NCI-H146 treated with DMSO at 0.1 percent for 48 hours (cell line): ENCODE measurements at regions not wholly inside any gene's neighbourhood (a gene's known extent, or its start where the extent isn't known, plus 50 kb on each side); places are given as distances from the start of the nearest gene placed in this dataset.
"Not testable (repeated sequence)": the region's sequence is repeated elsewhere in the genome, so short reads cannot be mapped to it uniquely, and the experiment has no call there.

Source experiments
- DNase-seq: peaks from one replicate; lab custom pipeline; 2025; ENCODE audit not compliant: unreplicated experiment; lab: John Stamatoyannopoulos, UW

- DNase-seq = no peak
Observed at GRCh38 chr20:40009542-40009941, 679.5 kb downstream of the MAFB start.

GRCh38 chr20:40008177-40008576, 680.9 kb downstream of the MAFB start:
- no peak for DNase-seq

GRCh38 chr20:40006168-40006860, 682.7 kb downstream of the MAFB start:
- no peak for DNase-seq

GRCh38 chr20:40004092-40004491, 684.9 kb downstream of the MAFB start:
- not testable (repeated sequence) for DNase-seq

GRCh38 chr20:39993742-39994141, 695.3 kb downstream of the MAFB start:
- DNase-seq = no peak

- DNase-seq = no peak
Observed at GRCh38 chr20:39990692-39991091, 698.3 kb downstream of the MAFB start.

GRCh38 chr20:39988991-39989390, 700.0 kb downstream of the MAFB start:
- DNase-seq = no peak

- DNase-seq = no peak
Observed at GRCh38 chr20:39986173-39986904, 702.7 kb downstream of the MAFB start.

- no peak for DNase-seq
Observed at GRCh38 chr20:39985271-39985827, 703.7 kb downstream of the MAFB start.

- no peak for DNase-seq
Observed at GRCh38 chr20:39983655-39984054, 705.4 kb downstream of the MAFB start.

GRCh38 chr20:39983183-39983582, 705.9 kb downstream of the MAFB start:
- no peak for DNase-seq

- DNase-seq = no peak
Observed at GRCh38 chr20:39974966-39975501, 714.0 kb downstream of the MAFB start.

- DNase-seq = no peak
Observed at GRCh38 chr20:39968495-39968894, 720.5 kb downstream of the MAFB start.

GRCh38 chr20:39967806-39968205, 721.2 kb downstream of the MAFB start:
- no peak for DNase-seq

- DNase-seq = no peak
Observed at GRCh38 chr20:39961637-39962244, 727.3 kb downstream of the MAFB start.

GRCh38 chr20:39960522-39961428, 728.3 kb downstream of the MAFB start:
- DNase-seq = no peak

GRCh38 chr20:39957911-39958310, 731.1 kb downstream of the MAFB start:
- DNase-seq = not testable (repeated sequence)

- DNase-seq = no peak
Observed at GRCh38 chr20:39954621-39955020, 734.4 kb downstream of the MAFB start.

- DNase-seq = no peak
Observed at GRCh38 chr20:39946931-39947330, 742.1 kb downstream of the MAFB start.

- no peak for DNase-seq
Observed at GRCh38 chr20:39946053-39946810, 742.8 kb downstream of the MAFB start.
